Fibroblast of upper back skin (primary cell): ENCODE measurements at regions not wholly inside any gene's neighbourhood (a gene's known extent, or its start where the extent isn't known, plus 50 kb on each side); places are given as distances from the start of the nearest gene placed in this dataset.

ENCODE experiments used
- DNase-seq: peaks from one replicate; pipeline ENCODE4 v3.0.0-alpha.2; 2013

- peak; percentile 89 for DNase-seq
Measured at GRCh38 chr12:58540480-58541299, 379.6 kb downstream of the LRIG3 start.

DNA sequence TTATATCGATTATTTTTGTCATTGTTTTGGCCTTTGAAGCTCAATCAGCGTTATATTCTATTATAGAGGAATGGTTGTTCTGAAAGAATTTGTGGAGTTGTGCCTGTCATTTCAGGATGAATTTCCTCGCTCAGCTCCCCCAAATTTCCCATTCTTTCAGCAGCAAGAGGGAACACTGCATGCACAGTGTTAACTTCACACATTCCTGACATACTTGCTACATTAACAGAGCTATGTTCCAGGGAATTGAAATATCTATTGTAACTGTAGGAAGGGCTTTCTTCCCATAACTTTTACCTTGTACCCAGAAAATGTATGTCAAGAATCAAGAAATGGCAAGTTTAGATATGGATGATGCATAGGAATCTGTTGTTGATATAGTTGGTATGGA is 379.0 kb downstream of the LRIG3 start:
- peak; percentile 73 for DNase-seq

- DNase-seq, result no peak
Measured at GRCh38 chr12:58544281-58544680, 376.0 kb downstream of the LRIG3 start.

- no peak for DNase-seq
Measured at GRCh38 chr12:58547217-58547616, 373.1 kb downstream of the LRIG3 start.

DNA sequence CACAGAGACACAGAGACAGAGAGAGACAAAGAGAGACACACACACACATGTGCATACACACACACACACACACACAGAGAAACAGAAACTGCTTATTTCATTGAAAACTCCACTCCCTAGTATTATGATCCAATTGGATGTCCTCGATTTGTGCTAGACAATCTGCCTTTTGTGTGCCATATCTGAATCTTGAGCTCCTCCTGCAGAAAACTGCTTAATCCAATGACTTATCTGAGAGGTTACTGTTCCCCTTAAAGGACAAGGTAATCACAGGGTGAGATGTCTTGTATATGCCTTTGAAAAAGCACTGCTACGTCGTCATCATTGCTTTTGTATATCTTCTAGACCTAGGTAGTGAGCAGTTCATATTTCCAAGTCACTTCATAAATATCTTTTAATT is 371.5 kb downstream of the LRIG3 start:
- no peak for DNase-seq

DNA sequence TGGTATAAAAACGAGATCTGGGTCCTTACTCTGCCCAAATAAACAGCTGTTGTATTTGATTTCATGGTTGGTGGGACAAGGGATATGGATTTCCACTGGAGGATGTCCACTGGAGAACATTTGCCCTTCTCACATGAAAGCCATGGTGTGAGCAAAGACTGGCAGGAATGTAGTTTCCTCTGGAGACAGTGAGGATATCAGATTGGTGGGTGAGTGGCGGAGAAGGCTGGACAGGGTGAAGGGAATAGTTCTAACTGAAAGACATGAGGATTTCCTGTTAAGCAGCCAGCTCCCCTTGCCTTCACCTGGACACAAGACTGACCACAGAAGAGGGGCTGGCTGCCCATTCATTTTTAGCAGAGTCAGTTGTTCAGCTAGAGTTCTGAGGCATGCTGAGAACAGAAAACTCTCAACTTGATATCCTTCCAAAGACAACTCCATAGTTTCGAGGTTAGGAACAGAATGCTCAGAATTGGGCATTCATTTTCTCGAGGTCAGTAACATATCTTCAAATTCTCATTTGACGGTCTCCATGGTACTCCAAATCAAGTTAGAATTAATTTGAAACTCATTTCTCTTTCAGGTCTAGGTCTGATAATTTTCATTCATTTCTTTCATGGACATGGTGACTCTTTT is 365.7 kb downstream of the LRIG3 start:
- DNase-seq, result no peak

GRCh38 chr12:58557171-58557570 is 363.1 kb downstream of the LRIG3 start:
- peak; percentile 79 for DNase-seq

DNA sequence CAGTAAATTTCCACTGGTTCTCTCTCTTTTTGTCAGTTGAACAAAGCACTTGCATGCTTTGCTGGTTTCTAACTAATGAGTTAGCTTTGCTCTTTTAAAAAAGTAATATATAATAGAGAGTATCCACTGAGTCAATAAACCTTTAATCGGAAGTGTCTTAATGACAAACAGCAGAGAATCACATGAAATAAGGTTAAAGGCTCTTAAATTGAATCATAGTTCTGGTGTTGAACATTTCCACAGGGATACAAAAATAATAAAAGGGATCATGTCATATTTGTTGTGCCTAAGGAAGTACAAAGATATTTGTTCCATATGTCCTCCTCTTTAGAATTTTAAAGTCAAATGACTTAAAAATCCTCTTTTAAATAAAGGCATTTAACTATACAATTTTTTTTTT is 362.6 kb downstream of the LRIG3 start:
- no peak for DNase-seq

- DNase-seq, result no peak
Measured at GRCh38 chr12:58563621-58564020, 356.7 kb downstream of the LRIG3 start.

DNA sequence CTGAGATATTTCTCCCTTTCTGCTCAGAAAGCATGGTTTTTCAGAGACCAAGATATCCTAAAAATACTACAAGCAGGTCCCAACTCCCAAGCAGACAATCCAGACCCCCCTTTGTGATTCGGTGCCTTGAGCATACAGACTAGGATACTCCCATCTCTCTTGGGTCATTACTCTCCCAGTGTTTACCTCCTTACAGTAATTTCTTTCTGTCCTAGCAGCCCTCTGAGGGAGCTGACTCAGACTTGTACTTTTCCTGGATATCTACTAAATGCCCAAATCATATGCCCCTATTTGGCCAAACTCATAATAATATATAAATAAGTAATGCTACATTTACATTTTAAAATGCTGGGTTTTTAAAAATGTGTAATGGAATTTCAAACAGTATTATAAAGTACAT is 355.6 kb downstream of the LRIG3 start:
- DNase-seq, result peak; percentile 75

- peak; percentile 94 for DNase-seq
Measured at GRCh38 chr12:58566599-58566998, 353.7 kb downstream of the LRIG3 start.

GRCh38 chr12:58567189-58567588 is 353.1 kb downstream of the LRIG3 start:
- DNase-seq, result no peak

- peak; percentile 55 for DNase-seq
Measured at GRCh38 chr12:58570411-58570810, 349.9 kb downstream of the LRIG3 start.

DNA sequence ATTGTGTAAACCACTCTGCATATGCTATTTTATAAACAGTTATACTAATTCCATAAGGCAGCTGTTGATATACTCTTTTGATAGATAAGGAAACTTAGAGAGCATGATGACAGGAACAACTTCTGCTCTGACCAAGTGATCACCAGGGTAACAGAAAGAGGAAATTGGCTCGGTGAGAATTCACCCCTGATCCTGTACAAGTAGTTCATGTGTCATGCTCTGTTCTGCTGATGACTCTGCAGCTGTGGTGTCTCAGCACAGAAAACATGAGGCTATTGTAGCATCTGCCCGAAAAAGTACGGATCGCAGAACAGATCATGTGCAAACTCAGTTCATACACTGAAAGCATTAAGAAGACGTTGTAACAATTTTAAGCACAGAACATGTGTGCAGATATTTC is 345.0 kb downstream of the LRIG3 start:
- DNase-seq, result peak; percentile 63

DNA sequence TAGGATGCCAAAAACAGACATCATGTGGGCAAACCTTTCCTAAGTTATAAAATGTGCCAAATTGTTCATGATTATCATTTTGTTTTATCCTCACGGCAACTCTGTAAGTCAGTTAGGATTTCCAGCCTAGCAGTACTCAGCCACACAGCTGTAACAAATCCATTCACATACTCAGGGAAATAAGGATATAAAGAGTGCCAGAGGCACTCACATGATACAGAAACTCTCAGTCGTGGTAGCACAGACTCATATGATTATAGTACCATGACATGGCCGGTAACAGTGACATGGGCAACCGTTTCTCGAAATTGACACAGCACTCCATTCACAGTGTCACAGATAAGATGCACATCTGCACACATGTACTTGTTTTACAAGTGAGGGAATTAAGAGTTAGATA is 344.2 kb downstream of the LRIG3 start:
- DNase-seq, result no peak

GRCh38 chr12:58576916-58577315 is 343.4 kb downstream of the LRIG3 start:
- DNase-seq, result no peak

DNA sequence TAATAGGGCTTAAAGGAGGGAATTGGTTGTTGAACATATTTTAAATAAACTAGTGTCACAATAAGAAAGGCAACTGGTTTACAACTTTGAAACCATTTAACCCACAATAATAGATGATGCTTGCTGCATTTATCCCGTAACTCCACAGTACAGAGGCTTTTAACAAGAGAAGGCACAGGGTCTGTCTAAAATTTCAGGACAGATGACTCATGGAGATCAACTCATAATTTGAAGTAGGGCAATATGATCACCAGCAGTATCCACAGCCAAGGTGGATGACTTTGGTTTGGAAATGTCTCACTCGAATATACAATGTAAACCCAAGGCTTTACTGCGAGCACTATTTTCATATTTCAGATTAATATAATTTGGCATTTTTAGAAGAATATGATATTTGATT is 340.2 kb downstream of the LRIG3 start:
- DNase-seq, result no peak

DNA sequence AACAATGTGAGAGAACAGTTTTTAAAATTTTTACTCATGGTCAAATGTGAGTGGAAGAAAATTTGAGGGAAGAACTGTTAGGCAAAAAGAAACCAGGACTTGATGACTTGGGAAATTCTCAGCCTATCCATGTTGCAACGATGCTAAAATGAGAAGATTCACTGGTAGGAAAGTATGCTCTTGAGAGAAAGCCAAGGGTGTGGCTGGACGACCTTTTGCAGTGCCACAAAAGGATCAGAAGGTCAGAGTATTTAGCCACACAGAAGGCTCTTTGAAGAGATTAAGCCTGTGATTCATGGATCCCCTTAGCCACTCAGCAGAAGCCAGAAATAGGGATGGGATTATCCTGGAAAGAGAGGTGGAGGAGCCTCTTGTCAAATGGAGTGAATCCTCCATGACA is 336.8 kb downstream of the LRIG3 start:
- peak; percentile 50 for DNase-seq

DNA sequence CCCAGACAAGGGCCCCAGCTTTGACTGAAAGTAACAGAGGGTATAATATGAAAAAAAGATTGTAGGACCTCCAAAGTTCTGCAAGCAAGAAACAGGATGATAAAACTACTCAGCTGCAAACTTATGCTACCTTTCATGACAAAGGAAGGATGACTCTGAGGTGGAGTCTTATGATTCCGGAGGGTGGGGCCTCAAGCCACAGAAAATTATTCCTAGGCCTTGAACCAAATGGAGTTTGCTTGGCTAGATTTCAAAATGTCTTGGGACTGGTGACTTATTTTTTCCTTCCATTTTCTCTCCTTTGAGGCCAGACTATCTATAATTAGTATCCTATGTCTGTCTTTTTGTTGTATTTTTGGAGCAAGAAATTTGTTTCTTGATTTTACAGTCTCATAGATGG is 336.4 kb downstream of the LRIG3 start:
- peak; percentile 39 for DNase-seq

DNA sequence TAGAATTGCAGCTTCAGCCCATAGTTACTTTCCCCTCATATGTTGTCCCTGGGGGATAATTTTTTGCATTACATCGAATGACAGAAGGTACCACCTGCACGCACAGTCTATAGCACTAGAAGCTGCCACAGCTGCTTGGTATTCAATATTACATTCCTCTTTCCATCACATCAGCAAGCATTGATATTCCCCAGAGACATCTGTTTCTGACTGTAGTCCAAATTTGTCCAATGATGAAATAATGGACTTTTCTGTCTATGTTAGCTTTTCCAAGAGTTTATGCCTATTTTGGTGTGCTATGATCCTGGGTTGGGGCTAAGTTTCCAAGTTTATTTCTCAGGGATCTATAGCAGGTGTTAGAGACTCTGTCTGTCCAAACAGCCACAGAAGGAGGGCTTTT is 335.4 kb downstream of the LRIG3 start:
- peak; percentile 83 for DNase-seq

DNA sequence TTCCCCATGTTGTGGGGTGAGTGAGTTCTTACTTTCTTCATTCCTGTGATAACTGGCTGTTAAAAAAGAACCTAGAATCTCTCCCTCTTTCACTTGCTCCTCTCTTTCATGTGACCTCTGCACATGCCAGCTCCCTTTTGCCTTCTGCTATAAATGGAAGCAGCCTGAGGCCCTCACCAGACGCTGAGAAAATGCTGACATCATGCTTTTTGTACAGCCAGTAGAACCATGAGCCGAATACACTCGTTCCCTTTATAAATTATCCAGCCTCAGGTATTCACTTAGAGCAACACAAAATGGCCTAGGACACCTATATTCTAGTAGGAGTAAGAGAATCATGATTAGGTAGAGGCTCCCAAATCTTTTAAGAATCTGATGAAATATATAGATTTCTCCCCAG is 333.5 kb downstream of the LRIG3 start:
- DNase-seq, result no peak

- peak; percentile 54 for DNase-seq
Measured at GRCh38 chr12:58588770-58589169, 331.5 kb downstream of the LRIG3 start.

- DNase-seq, result peak; percentile 8
Measured at GRCh38 chr12:58592475-58593207, 327.7 kb downstream of the LRIG3 start.
